ENCODE measurements at regions not wholly inside any gene's neighbourhood (a gene's known extent, or its start where the extent isn't known, plus 50 kb on each side); places are given as distances from the start of the nearest gene placed in this dataset.

- no peak for DNase-seq
Observed at GRCh38 chr1:5564578-5565257, 427.5 kb downstream of the NPHP4 start.

- no peak for DNase-seq
Observed at GRCh38 chr1:5563861-5564577, 428.2 kb downstream of the NPHP4 start.

GRCh38 chr1:5562769-5563168 is 429.5 kb downstream of the NPHP4 start:
- DNase-seq: no peak

- no peak for DNase-seq
Observed at GRCh38 chr1:5562331-5562730, 429.9 kb downstream of the NPHP4 start.

- DNase-seq: no peak
Observed at GRCh38 chr1:5559078-5559477, 433.1 kb downstream of the NPHP4 start.

- DNase-seq: no peak
Observed at GRCh38 chr1:5555853-5556252, 436.4 kb downstream of the NPHP4 start.

GRCh38 chr1:5554784-5555183 is 437.4 kb downstream of the NPHP4 start:
- no peak for DNase-seq

GRCh38 chr1:5554111-5554510 is 438.1 kb downstream of the NPHP4 start:
- no peak for DNase-seq

GRCh38 chr1:5552787-5553484 is 439.3 kb downstream of the NPHP4 start:
- DNase-seq: no peak

GRCh38 chr1:5551274-5551975 is 440.8 kb downstream of the NPHP4 start:
- DNase-seq: no peak

- DNase-seq: no peak
Observed at GRCh38 chr1:5548266-5548665, 444.0 kb downstream of the NPHP4 start.

GRCh38 chr1:5543235-5543634 is 449.0 kb downstream of the NPHP4 start:
- no peak for DNase-seq

GRCh38 chr1:5532811-5533210 is 459.4 kb downstream of the NPHP4 start:
- DNase-seq: no peak

GRCh38 chr1:5526822-5527551 is 465.2 kb downstream of the NPHP4 start:
- no peak for DNase-seq

GRCh38 chr1:5526385-5526750 is 465.9 kb downstream of the NPHP4 start:
- no peak for DNase-seq

GRCh38 chr1:5525597-5526384 is 466.4 kb downstream of the NPHP4 start:
- DNase-seq: no peak

GRCh38 chr1:5522531-5523145 is 469.6 kb downstream of the NPHP4 start:
- no peak for DNase-seq

GRCh38 chr1:5519366-5520135 is 472.7 kb downstream of the NPHP4 start:
- DNase-seq: no peak

- no peak for DNase-seq
Observed at GRCh38 chr1:5516756-5517155, 475.5 kb downstream of the NPHP4 start.

- DNase-seq: no peak
Observed at GRCh38 chr1:5515501-5515900, 476.7 kb downstream of the NPHP4 start.

All from activated CD4-positive, alpha-beta T cell treated with anti-CD3 and anti-CD28 coated beads, Interleukin-2, amount 50 U/mL, for 4 hours (primary cell).